K562 (cell line): ENCODE measurements at regions not wholly inside any gene's neighbourhood (a gene's known extent, or its start where the extent isn't known, plus 50 kb on each side); places are given as distances from the start of the nearest gene placed in this dataset.

ENCODE experiments used
- FOXJ3 ChIP-seq: sonication (generic); formaldehyde crosslinking; IDR thresholded peaks from 2 replicates; pipeline ENCODE4 v1.4.0; 2020; ENCODE audit warnings: mild to moderate bottlenecking, missing genetic modification reagents
- FOXK1 ChIP-seq: sonication (generic); formaldehyde crosslinking; IDR thresholded peaks from 2 replicates; pipeline ENCODE4 v1.8.0; 2022; ENCODE audit warnings: missing genetic modification reagents, mild to moderate bottlenecking, borderline replicate concordance
- MIER1 ChIP-seq: fragments of 450-650 bp; IDR thresholded peaks from 2 replicates; pipeline ENCODE4 v1.6.1; 2016; ENCODE audit warnings: antibody characterized with exemption, mild to moderate bottlenecking, low read depth
- NEUROD1 ChIP-seq: fragments of 150-350 bp; IDR thresholded peaks from 2 replicates; pipeline ENCODE4 v1.6.1; 2014; ENCODE audit warnings: borderline replicate concordance, low read length, low read depth; ENCODE audit not compliant: partially characterized antibody
- PHF21A ChIP-seq: fragments of 450-650 bp; IDR thresholded peaks from 2 replicates; pipeline ENCODE4 v1.6.1; 2017; ENCODE audit warnings: low read depth, borderline replicate concordance
- RBM39 ChIP-seq: fragments of 200-400 bp; formaldehyde crosslinking; optimal IDR thresholded peaks from 2 replicates; pipeline ENCODE3; 2018; ENCODE audit warnings: low read depth, low read length
- UBTF ChIP-seq, 2 experiments: IDR thresholded peaks; 2 replicates each; pipeline ENCODE4 v1.6.1; 2012; ENCODE audit warnings: improper control_type of control experiment in 2 of 2, low read depth in 2 of 2, low read length in 2 of 2, borderline replicate concordance in 1 of 2
- XRCC4 ChIP-seq: IDR thresholded peaks from one replicate; pipeline ENCODE4 v1.6.1; 2011; ENCODE audit not compliant: insufficient read depth, insufficient read length; ENCODE audit errors: extremely low read depth
- ZBTB5 ChIP-seq: fragments of 450-650 bp; IDR thresholded peaks from 2 replicates; pipeline ENCODE4 v1.6.1; 2017; ENCODE audit warnings: antibody characterized with exemption
- ZEB2 ChIP-seq: fragments of 450-650 bp; IDR thresholded peaks from 2 replicates; pipeline ENCODE4 v1.6.1; 2016
- ZKSCAN1 ChIP-seq: fragments of 150-350 bp; IDR thresholded peaks from 2 replicates; pipeline ENCODE4 v1.6.1; 2016; ENCODE audit warnings: low read depth, low read length
- TF ChIP-seq, protein P1 (sequence below): fragments of 450-650 bp; IDR thresholded peaks from 2 replicates; pipeline ENCODE4 v1.6.1; 2016; ENCODE audit warnings: borderline replicate concordance
- TF ChIP-seq, protein P2 (sequence below): sonication (generic); IDR thresholded peaks from 2 replicates; pipeline ENCODE4 v1.6.1; 2016
- TF ChIP-seq, protein P3 (sequence below): fragments of 250-450 bp; sonication (Bioruptor Pico); IDR thresholded peaks from 2 replicates; pipeline ENCODE4 v1.8.0; 2022; ENCODE audit warnings: inconsistent platforms, mild to moderate bottlenecking, moderate library complexity, borderline replicate concordance

DNA sequence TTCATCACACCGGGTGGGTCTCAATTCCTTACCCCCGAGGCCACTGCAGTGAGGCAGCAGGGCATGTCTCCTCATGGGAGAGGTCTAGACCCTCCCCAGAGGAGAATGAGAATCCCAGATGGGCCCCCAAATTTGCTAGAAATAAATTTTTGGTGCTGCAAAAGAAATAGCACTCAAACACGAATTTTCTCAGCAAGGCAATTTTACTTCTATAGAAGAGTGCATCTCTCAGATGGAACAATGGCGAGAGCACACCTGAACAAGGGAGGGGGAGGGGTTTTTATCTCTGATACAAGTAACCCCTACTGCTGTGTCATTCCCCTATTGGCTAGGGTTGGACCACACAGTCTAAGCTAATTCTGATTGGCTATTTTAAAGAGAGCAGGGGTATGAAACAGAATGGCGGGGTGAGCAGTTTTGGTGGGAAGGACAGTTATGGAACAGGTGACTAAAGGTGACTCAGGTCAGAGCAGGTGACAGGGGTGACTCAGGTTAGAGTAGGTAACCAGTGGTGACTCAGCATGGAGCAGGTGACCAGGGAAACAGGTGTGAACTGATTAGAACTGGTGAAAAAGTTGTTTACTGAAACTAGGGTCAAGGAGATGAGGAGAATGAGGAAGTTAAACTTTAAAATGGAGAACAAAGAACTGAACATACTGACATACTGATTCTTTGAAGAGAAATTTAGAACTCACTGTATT, 93.0 kb upstream of the WNT7A start (continued):
- TF ChIP-seq PHF21A (no peak), FOXJ3 (CRISPR knock-in tag) (no peak), ZEB2 (peak; percentile 99), RBM39 (no peak), MIER1 (no peak), XRCC4 (no peak), FOXK1 (CRISPR knock-in tag) (no peak), UBTF (IDR thresholded peaks at IDR 0.05; ENCODE audit: borderline replicate concordance in 1 of 2, low read depth in 2 of 2, low read length in 2 of 2) (no peak), NEUROD1 (no peak), ZKSCAN1 (no peak), ZBTB5 (no peak)
- TF ChIP-seq, protein P1, sequence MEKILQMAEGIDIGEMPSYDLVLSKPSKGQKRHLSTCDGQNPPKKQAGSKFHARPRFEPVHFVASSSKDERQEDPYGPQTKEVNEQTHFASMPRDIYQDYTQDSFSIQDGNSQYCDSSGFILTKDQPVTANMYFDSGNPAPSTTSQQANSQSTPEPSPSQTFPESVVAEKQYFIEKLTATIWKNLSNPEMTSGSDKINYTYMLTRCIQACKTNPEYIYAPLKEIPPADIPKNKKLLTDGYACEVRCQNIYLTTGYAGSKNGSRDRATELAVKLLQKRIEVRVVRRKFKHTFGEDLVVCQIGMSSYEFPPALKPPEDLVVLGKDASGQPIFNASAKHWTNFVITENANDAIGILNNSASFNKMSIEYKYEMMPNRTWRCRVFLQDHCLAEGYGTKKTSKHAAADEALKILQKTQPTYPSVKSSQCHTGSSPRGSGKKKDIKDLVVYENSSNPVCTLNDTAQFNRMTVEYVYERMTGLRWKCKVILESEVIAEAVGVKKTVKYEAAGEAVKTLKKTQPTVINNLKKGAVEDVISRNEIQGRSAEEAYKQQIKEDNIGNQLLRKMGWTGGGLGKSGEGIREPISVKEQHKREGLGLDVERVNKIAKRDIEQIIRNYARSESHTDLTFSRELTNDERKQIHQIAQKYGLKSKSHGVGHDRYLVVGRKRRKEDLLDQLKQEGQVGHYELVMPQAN, result no peak
- TF ChIP-seq, protein P2, sequence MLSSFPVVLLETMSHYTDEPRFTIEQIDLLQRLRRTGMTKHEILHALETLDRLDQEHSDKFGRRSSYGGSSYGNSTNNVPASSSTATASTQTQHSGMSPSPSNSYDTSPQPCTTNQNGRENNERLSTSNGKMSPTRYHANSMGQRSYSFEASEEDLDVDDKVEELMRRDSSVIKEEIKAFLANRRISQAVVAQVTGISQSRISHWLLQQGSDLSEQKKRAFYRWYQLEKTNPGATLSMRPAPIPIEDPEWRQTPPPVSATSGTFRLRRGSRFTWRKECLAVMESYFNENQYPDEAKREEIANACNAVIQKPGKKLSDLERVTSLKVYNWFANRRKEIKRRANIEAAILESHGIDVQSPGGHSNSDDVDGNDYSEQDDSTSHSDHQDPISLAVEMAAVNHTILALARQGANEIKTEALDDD, result peak; percentile 50; the same call in 1 of the 2 replicates
- TF ChIP-seq, protein P3, sequence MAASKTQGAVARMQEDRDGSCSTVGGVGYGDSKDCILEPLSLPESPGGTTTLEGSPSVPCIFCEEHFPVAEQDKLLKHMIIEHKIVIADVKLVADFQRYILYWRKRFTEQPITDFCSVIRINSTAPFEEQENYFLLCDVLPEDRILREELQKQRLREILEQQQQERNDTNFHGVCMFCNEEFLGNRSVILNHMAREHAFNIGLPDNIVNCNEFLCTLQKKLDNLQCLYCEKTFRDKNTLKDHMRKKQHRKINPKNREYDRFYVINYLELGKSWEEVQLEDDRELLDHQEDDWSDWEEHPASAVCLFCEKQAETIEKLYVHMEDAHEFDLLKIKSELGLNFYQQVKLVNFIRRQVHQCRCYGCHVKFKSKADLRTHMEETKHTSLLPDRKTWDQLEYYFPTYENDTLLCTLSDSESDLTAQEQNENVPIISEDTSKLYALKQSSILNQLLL (CRISPR knock-in tag), result no peak
